Adipocyte (in vitro differentiated cells): ENCODE measurements at regions not wholly inside any gene's neighbourhood (a gene's known extent, or its start where the extent isn't known, plus 50 kb on each side); places are given as distances from the start of the nearest gene placed in this dataset.
"Not testable (repeated sequence)": the region's sequence is repeated elsewhere in the genome, so short reads cannot be mapped to it uniquely, and the experiment has no call there.

Experiments used
- DNase-seq: peaks from one replicate; pipeline ENCODE4 v3.0.0-alpha.2; 2015; ENCODE audit warnings: low read depth
- H3K27me3 ChIP-seq: replicated peaks from 2 replicates; pipeline ENCODE4 v1.7.0; 2013; ENCODE audit warnings: mild to moderate bottlenecking, low read length, moderate library complexity; ENCODE audit not compliant: control insufficient read depth, insufficient read depth
- H3K36me3 ChIP-seq: 2 replicates; pipeline ENCODE4 v1.7.0; 2013; ENCODE audit warnings: low read length, mild to moderate bottlenecking, moderate library complexity; ENCODE audit not compliant: control insufficient read depth, insufficient read depth, severe bottlenecking
- H3K4me1 ChIP-seq: 2 replicates; pipeline ENCODE4 v1.7.0; 2013; ENCODE audit warnings: mild to moderate bottlenecking, low read length, moderate library complexity; ENCODE audit not compliant: control insufficient read depth, insufficient read depth
- H3K4me3 ChIP-seq: 2 replicates; pipeline ENCODE4 v1.7.0; 2013; ENCODE audit warnings: mild to moderate bottlenecking, low read length, moderate library complexity
- H3K9ac ChIP-seq: 2 replicates; pipeline ENCODE4 v1.7.0; 2013; ENCODE audit warnings: mild to moderate bottlenecking, low read length, moderate library complexity
- H3K9me3 ChIP-seq: 2 replicates; pipeline ENCODE4 v1.7.0; 2013; ENCODE audit warnings: mild to moderate bottlenecking, low read length, moderate library complexity; ENCODE audit not compliant: control insufficient read depth

DNA sequence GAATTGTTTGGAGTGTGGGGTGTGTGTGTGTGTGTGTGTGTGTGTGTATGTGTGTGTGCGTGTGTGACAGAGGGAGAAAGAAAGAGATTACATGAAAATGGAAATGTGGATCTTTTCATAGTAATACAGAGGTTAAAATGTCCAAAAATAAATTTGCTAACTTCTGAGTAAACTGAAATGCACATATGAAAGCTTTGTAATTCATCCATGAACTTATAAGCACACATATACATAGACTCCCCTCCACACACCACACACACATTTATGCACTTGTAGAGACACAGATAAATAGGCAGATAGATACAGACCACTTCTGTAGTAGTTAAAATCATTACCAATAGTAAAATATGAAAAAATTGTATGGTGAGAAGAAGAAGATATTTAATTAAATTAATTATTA lies 108.2 kb upstream of the MSMB start:
- not testable (repeated sequence) for H3K4me3 ChIP-seq, H3K9ac ChIP-seq, H3K9me3 ChIP-seq, H3K27me3 ChIP-seq, DNase-seq, H3K36me3 ChIP-seq, H3K4me1 ChIP-seq

DNA sequence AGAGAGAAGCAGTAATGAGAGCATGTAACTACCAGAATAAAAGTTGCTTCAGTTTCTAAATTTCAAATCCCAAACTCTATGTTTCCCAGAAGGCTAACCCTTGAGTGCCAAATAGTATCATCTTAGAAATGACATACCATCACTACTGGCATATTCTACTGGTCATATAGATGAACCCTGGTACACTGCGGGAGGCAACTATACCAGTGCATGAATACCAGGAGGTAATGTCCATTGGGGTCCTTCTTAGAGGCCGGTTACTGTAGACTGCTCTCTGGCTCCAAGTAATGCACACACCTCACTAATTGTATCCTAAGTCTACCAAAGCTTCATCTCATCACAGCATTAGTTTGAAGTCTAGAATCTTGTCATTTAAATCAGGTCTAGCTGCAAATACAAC lies 108.6 kb upstream of the MSMB start:
- H3K9ac ChIP-seq, H3K4me1 ChIP-seq, H3K9me3 ChIP-seq, H3K27me3 ChIP-seq, H3K4me3 ChIP-seq, DNase-seq, H3K36me3 ChIP-seq: not testable (repeated sequence)

DNA sequence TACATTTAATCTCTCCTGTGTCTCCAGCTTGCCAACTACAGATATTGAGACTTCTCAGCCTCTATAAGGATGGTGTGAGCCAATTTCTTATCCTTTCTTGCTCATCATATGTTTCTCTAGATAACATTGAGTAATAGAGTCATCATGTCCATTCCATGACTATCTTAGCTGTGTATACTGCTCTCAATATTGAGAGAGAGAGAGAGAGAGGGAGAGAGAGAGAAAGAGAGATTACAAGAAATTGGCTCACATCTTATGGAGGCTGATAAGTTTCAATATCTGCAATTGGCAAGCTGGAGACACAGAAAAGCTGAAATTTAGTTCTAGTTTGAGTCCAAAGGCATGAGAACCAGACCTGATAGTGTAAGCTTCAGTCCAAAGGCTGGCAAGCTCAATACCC lies 110.8 kb upstream of the MSMB start:
- not testable (repeated sequence) for DNase-seq, H3K4me1 ChIP-seq, H3K4me3 ChIP-seq, H3K9ac ChIP-seq, H3K27me3 ChIP-seq, H3K9me3 ChIP-seq, H3K36me3 ChIP-seq

DNA sequence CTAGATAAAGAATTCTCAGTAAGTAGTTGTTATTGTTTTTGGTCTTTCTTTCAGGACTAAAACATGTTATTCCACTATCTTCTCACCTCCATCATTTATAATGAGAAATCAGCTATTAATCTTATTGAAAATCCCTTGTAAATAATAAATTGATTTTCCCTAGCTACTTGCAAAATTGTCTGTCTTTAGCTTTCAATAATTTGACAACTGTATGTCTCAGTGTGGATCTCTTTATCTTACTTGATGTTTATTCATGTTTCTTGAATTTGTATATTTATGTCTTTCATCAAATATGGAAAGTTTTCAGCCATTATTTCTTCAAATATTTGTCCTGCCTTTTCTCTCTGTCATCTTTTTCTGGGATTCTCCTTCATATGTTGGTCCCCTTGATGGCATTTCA lies 117.1 kb upstream of the ANTXRL start:
- H3K36me3 ChIP-seq: no peaks in the 10 kb centered on the region
- H3K9me3 ChIP-seq: peaks cover 22% of the 10 kb centered on the region
- H3K27me3 ChIP-seq: no peaks in the 10 kb centered on the region
- no peaks in the 10 kb centered on the region for H3K4me1 ChIP-seq
- DNase-seq: no peak
- no peak overlapping the region for H3K9ac ChIP-seq
- H3K4me3 ChIP-seq: no peak overlapping the region

DNA sequence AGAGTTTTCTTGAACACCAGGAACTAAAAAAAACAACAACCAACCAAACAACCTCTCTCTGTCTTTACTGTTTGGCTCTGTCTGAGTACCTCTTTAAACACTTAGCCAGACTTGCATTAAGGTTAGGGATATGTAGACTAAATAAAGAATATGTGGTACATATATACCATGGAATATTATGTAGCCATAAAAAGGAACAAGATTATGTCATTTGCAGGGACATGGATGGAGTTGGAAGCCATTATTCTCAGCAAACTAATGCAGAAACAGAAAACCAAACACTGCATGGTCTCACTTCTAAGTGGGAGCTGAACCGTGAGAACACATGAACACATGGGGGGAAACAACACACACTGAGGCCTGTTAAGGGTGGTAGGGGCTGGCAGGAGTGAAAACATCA lies 116.0 kb upstream of the ANTXRL start:
- DNase-seq: no peak
- no peaks in the 10 kb centered on the region for H3K36me3 ChIP-seq
- H3K4me1 ChIP-seq: no peaks in the 10 kb centered on the region
- H3K4me3 ChIP-seq: no peak overlapping the region
- H3K9ac ChIP-seq: no peak overlapping the region
- no peaks in the 10 kb centered on the region for H3K27me3 ChIP-seq
- H3K9me3 ChIP-seq: peaks cover 22% of the 10 kb centered on the region

DNA sequence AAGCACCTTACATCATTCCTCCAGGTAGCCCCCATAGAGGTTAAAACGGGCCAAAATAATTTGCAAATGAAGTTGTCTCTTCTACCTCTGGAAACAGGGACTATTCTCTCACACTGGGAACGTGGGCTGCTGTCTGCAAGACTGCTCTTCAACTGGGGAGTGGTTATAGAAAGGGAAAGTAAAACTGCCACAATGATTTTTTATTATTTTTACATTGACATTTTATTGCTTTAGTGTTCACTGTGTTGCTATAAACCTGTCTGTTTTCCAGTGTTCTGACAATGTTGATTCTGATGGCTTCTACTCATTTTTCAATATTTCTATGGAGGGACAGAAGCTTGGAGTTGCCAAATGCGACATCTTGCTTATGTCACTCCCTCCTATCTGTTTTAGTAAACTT lies 115.1 kb upstream of the ANTXRL start:
- Histone ChIP-seq H3K4me3 (no peak overlapping the region), H3K9me3 (peaks cover 22% of the 10 kb centered on the region), H3K4me1 (no peaks in the 10 kb centered on the region), H3K27me3 (no peaks in the 10 kb centered on the region), H3K36me3 (no peaks in the 10 kb centered on the region), H3K9ac (no peak overlapping the region)
- no peak for DNase-seq

DNA sequence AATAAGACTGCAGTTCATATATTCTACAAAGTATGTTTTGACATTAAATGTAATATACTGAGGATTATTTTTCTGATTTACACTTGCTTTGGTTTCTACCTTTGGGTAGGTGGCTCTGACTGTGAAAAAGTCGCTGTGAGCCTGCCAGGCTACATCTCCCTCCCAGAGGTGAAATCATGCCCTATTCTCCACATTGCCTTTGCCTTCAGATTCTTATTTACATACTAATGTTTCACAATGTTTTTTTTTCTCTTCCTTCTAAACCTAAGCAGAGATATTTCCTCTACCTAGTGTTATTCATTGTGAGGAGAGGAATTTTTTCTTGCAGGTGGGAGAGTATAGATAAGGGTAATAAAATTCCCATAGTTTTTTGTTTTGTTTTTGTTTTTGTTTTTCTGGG lies 111.5 kb upstream of the ANTXRL start:
- peaks cover 13% of the 10 kb centered on the region for H3K9me3 ChIP-seq
- no peak overlapping the region for H3K4me3 ChIP-seq
- H3K4me1 ChIP-seq: no peaks in the 10 kb centered on the region
- DNase-seq: no peak
- H3K9ac ChIP-seq: no peak overlapping the region
- no peaks in the 10 kb centered on the region for H3K27me3 ChIP-seq
- H3K36me3 ChIP-seq: no peaks in the 10 kb centered on the region

DNA sequence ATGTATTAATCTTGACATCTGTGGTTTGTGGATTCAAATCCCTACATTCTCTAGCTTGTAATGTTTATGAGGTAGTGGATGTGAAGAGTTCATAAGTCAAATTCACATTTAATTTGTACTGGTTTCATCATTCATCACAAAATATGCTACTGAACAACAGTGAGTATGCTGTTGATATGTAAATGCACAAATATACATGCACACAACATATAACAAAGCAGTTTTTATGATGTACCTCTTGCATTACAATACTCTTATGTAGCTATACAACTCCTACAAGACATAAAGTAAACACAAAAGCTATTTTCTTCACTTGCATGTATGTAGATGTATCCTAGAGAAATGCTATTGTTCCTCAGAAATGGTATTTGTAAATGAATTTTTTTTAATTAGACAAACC lies 111.0 kb upstream of the ANTXRL start:
- Histone ChIP-seq H3K9ac (no peak overlapping the region), H3K36me3 (no peaks in the 10 kb centered on the region), H3K27me3 (no peaks in the 10 kb centered on the region), H3K4me1 (no peaks in the 10 kb centered on the region), H3K9me3 (peaks cover 7% of the 10 kb centered on the region), H3K4me3 (no peak overlapping the region)
- DNase-seq: no peak

DNA sequence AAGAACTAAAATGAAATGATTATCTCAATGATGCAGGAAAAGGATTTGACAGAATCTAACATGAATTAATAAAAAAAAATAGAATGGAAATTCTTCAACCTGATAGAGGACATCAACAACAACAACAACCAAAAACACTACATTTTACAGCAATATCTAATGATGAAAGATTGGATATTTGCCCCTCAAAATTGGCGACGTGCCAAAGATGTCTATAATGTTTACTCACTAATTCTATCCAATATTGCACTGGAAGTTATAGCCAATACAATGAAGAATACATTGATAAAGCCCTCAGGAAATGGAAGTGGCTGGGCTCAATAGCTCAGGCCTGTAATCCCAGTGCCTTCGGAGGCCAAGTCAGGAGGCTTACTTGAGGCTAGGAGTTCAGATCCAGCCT lies 99.4 kb upstream of the ANTXRL start:
- H3K9ac ChIP-seq, DNase-seq, H3K9me3 ChIP-seq, H3K27me3 ChIP-seq, H3K36me3 ChIP-seq, H3K4me1 ChIP-seq, H3K4me3 ChIP-seq: not testable (repeated sequence)

DNA sequence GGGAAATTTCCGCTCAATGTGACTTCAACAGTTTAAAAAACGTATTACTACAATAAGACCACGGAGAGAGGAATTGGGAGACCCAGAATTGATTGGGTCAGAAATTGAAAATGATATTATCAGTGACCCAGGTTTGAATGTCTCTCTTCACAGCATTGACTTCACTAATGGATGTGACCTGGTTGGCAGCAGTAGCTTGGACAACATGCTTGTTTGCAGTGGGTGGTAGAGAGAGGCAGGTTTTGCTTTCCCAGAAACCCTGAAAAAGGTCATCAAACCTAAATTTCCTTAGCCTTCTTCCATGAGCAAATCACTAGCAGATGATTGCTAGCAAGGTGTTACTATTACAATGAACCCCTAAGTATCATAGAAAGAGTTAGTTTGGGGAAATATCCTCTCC lies 89.7 kb upstream of the ANTXRL start:
- no peak for DNase-seq
- H3K27me3 ChIP-seq: peaks cover 4% of the 10 kb centered on the region
- H3K36me3 ChIP-seq: no peaks in the 10 kb centered on the region
- H3K9me3 ChIP-seq: no peaks in the 10 kb centered on the region
- H3K9ac ChIP-seq: no peak overlapping the region
- H3K4me1 ChIP-seq: no peaks in the 10 kb centered on the region
- H3K4me3 ChIP-seq: no peak overlapping the region

DNA sequence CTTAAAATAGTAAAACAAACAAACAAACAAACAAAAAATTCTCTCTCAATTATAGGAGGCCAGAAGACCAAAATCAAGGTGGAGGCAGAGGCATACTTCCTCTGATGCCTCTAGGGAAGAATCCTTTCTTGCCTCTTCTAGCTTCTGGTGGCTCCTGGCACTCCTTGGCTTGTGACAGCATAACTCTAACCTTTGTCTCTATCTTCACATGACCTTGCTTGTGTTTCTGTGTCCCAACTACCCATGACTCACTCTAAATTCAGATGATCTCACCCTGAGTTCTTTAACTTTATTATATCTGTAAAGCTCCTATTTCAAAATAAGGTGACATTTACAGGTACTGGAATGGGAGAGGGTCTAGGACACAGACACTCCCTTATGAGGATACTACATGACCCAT lies 88.3 kb upstream of the ANTXRL start:
- no peak for DNase-seq
- Histone ChIP-seq H3K36me3 (no peaks in the 10 kb centered on the region), H3K4me3 (no peak overlapping the region)

DNA sequence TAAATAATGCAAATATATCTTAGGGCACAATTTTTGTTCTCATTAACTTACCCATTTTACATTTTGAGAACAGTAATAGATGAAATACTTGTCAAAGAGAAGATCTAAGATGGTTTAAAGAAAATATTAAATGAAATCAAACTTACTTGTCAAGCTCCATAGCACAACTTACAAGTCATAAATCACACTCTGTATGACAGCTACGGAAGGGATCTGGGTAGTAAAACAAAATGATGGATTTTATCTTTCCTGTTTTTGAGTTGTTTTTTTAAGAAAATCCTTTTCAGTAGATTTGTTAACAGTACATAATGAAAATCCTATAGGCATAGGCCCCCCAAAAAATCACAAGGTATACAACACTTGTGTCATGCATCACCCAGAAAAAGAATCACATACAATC lies 84.4 kb upstream of the ANTXRL start:
- not testable (repeated sequence) for H3K9ac ChIP-seq, H3K9me3 ChIP-seq, H3K4me3 ChIP-seq, H3K36me3 ChIP-seq, DNase-seq, H3K4me1 ChIP-seq, H3K27me3 ChIP-seq

More for the DNA sequence above, 88.3 kb upstream of the ANTXRL start:
- Histone ChIP-seq H3K27me3 (peaks cover 4% of the 10 kb centered on the region), H3K9ac (no peak overlapping the region), H3K4me1 (no peaks in the 10 kb centered on the region), H3K9me3 (no peaks in the 10 kb centered on the region)
